Fibroblast of skin of abdomen (primary cell): ENCODE measurements at regions not wholly inside any gene's neighbourhood (a gene's known extent, or its start where the extent isn't known, plus 50 kb on each side); places are given as distances from the start of the nearest gene placed in this dataset.
"Not testable (repeated sequence)": the region's sequence is repeated elsewhere in the genome, so short reads cannot be mapped to it uniquely, and the experiment has no call there.

Experiments used
- DNase-seq: peaks from one replicate; pipeline ENCODE4 v3.0.0-alpha.2; 2013

- no peak for DNase-seq
Observed at GRCh38 chr2:107112561-107112960, 226.6 kb upstream of the ST6GAL2 start.

GRCh38 chr2:107128381-107128780 lies 242.4 kb upstream of the ST6GAL2 start:
- DNase-seq = no peak

- DNase-seq = no peak
Observed at GRCh38 chr2:107132070-107132469, 246.1 kb upstream of the ST6GAL2 start.

GRCh38 chr2:107132746-107133145 lies 246.8 kb upstream of the ST6GAL2 start:
- no peak for DNase-seq

GRCh38 chr2:107133412-107133811 lies 247.4 kb upstream of the ST6GAL2 start:
- DNase-seq = no peak

GRCh38 chr2:107136733-107137132 lies 250.8 kb upstream of the ST6GAL2 start:
- DNase-seq = no peak

- DNase-seq = no peak
Observed at GRCh38 chr2:107137706-107138105, 251.7 kb upstream of the ST6GAL2 start.

GRCh38 chr2:107146181-107146580 lies 260.2 kb upstream of the ST6GAL2 start:
- DNase-seq = no peak

GRCh38 chr2:107146645-107147044 lies 260.7 kb upstream of the ST6GAL2 start:
- DNase-seq = not testable (repeated sequence)

- DNase-seq = no peak
Observed at GRCh38 chr2:107148055-107148454, 262.1 kb upstream of the ST6GAL2 start.

GRCh38 chr2:107148496-107148895 lies 262.5 kb upstream of the ST6GAL2 start:
- DNase-seq = no peak

GRCh38 chr2:107160640-107161239 lies 274.8 kb upstream of the ST6GAL2 start:
- DNase-seq = no peak

- DNase-seq = no peak
Observed at GRCh38 chr2:107168141-107168540, 282.2 kb upstream of the ST6GAL2 start.

GRCh38 chr2:107174171-107174570 lies 288.2 kb upstream of the ST6GAL2 start:
- DNase-seq = peak; percentile 10

GRCh38 chr2:107182981-107183380 lies 297.0 kb upstream of the ST6GAL2 start:
- DNase-seq = no peak

GRCh38 chr2:107187870-107188269 lies 301.9 kb upstream of the ST6GAL2 start:
- DNase-seq = no peak

GRCh38 chr2:107195631-107196030 lies 309.7 kb upstream of the ST6GAL2 start:
- DNase-seq = no peak

- no peak for DNase-seq
Observed at GRCh38 chr2:107197594-107198294, 311.8 kb upstream of the ST6GAL2 start.

- DNase-seq = no peak
Observed at GRCh38 chr2:107202962-107203591, 317.1 kb upstream of the ST6GAL2 start.

- no peak for DNase-seq
Observed at GRCh38 chr2:107215401-107216350, 329.7 kb upstream of the ST6GAL2 start.

GRCh38 chr2:107218208-107218607 lies 332.2 kb upstream of the ST6GAL2 start:
- DNase-seq = no peak

- DNase-seq = no peak
Observed at GRCh38 chr2:107222466-107222865, 336.5 kb upstream of the ST6GAL2 start.
